Activated T-helper 1 cell treated with Interleukin-2 at 50 U/mL for 16 hours (primary cell): ENCODE measurements at regions not wholly inside any gene's neighbourhood (a gene's known extent, or its start where the extent isn't known, plus 50 kb on each side); places are given as distances from the start of the nearest gene placed in this dataset.

ENCODE experiments used
- DNase-seq: peaks from one replicate; pipeline ENCODE4 v3.0.0-alpha.2; 2020; ENCODE audit warnings: low read depth

DNA sequence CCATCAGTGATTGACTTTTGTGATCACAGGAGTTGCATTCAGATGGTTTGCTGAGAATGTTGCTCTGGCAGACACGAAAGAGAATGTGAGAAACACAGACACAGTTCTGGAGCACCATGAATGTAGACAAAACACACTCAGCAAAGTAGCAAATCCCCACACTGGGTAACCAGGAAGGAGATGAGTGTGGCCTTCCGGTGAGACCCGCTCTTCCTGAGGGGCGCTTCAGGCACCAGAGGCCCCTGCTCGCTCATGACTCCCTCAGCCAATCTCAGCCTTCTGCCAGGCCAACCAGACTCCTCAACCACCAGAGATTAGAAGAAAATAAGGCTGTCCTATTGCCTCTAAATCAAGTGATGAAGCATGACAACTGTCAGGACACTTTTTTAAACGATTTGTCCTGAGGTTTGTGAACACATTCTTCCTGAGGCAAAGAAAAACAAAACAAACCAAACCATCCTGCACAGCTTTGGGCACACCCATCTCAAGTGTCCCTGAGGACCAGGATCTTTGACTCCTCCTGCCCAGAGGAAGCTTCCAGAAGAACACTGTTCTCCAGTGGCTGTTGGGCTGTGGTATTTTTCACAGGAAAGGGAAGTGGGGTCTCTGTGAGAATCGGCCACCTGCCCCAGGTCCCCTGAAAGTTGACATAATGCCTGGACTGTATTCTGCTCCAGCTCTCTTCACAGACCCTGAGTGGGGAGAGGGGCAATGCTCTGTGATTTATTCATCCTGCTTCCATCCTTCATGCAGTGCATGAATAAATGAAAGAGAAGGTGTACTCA is 152.8 kb downstream of the BCL11A start:
- no peak for DNase-seq

- no peak for DNase-seq
These were observed 159.0 kb downstream of the BCL11A start for GRCh38 chr2:60394463-60394862.

DNA sequence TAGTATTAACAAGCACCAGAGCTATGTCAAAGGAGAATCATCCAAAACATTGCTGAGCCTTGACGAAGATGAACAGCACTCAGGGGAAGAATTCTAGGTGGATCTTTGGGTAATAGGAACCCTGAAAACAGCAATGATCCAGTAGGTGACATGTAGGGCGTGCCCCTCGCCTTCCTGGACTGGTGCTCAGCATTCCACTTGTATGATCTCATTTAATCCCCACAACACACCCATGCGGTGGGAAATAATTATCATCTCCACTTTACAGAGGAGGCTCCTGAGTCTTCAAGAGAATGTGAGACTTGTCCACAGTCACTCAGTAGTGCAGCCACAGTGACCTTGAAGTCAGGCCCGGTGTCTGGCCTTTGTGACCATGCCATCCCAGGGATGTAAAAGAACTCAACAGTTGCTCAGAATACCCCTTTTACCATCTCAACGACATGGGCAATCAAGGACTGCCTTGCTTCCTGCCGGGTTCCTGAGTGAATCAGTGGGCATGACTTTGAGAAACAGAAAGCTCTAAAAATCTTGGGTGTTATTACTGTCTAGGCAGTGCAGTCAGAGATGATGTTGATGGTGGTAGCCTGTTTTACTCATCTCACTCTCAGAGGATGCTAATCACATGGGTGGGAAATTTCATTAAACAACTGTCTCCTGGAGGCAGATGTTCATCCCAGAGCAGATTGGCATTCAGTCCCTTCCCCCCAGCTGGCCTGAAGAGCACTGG is 161.6 kb downstream of the BCL11A start:
- DNase-seq, result no peak

GRCh38 chr2:60391230-60391629 is 162.2 kb downstream of the BCL11A start:
- no peak for DNase-seq

DNA sequence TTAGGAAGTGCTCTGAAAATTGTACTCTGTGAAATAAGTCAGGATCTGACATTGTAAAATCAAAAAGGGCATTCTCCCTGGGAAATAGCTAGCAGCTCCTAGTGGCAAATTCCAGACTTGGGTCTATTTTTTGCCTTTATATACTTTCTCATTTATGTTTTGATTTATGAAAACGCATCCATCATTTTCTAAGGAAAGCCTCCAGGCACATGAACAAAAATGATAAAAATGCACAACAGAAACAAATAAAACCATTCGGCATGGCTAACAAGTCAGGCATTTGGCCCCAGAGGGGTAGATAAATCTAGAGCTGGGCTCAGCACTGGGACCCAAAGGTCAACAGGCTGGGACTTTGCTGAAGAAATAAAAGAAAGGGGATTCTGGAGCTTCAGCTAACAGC is 167.0 kb downstream of the BCL11A start:
- DNase-seq, result no peak

- no peak for DNase-seq
These were observed 167.8 kb downstream of the BCL11A start for GRCh38 chr2:60385648-60386047.

DNA sequence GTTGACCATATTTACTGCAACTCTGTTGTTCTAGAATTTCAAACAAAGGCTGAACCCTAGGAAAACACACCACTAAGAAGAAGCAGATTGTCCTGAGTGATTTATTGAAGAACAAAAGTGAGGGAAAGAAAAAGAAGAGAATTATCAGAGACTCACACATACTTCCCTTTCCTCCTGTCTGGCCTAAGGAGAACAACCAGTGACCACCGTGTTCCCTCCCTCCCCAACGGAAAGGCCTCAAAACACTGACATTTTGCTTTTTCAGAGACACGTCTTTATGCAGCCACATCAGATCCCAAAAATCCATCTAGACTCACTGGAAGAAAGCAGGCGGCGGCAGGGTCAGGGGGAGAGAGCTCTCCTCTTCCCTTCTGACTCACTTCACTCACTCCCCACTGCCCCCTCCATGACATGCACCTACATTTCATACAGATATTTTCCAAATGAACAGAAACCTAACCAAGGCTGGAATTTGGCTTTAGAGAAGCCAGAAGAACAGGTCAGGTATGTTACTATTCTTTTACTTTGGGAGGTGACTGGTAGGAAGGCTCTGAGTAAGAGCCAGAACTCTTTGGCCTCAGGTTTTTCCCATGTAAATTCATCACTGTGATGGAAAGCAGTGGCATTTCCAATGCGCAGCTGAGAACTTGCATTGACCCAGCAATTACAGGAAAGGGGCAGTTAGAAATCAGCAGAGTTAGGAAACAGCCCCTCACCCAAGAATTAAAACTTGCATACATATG is 169.9 kb downstream of the BCL11A start:
- no peak for DNase-seq

DNA sequence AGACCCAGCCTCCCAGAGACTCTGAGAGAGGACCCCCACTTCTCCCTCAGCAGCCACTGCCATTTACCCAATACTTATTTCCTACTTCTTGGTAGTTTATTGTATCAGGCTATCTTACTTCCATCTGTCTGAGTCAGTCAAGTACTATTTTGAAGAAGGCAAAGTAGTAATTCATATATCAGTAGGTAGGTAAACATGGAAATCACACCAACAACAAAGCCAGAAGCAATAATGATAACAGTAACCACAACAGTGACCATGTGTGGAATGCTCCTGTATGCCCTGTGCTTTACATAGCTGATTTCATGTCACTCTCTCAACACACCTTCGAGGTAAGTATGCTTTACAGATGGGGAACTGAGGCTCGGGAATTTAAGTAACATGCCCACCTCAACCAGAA is 173.0 kb downstream of the BCL11A start:
- DNase-seq, result no peak

- no peak for DNase-seq
These were observed 173.8 kb downstream of the BCL11A start for GRCh38 chr2:60379684-60380083.

DNA sequence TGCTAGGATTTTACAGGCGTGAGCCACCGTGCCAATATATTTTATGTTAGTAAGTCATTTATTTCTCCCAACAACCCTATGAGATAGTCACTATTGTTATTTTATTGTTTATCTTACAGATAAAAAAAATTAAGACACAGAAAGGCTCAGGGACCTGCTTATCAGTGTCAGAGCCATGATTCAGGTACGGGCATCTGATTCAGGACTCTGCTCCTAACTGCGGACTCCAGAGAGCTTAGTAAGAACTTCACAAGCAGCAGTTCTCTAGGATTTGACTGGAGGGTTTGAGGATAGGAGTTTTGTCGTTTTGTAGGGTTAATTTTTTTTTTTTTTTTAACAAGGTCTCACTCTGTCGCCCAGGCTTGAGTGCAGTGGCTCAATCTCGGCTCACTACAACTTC is 174.2 kb downstream of the BCL11A start:
- no peak for DNase-seq

- DNase-seq, result no peak
These were observed 175.6 kb downstream of the BCL11A start for GRCh38 chr2:60377825-60378224.

DNA sequence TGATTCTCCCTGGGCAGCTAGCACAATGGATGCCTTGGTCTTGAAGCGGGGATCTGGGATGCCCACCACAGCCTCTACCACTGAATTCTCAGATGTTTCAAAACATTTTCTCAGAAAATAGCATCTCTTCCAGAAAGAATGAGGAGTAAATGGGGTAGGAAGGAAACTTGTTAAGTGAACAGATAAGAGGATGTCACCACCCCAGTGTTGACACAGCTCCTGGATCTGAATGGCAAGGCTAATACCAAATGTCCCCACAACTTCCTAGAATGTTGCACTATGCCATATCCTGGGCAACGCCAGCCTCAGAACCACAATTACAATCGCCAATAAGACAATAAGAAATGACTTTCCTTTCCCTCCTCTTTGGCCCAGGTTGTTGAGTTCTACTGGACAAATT is 177.2 kb downstream of the BCL11A start:
- DNase-seq, result no peak

GRCh38 chr2:60371681-60372080 is 181.8 kb downstream of the BCL11A start:
- no peak for DNase-seq

- no peak for DNase-seq
These were observed 182.2 kb downstream of the BCL11A start for GRCh38 chr2:60371219-60371618.

GRCh38 chr2:60370814-60371213 is 182.6 kb downstream of the BCL11A start:
- no peak for DNase-seq

- no peak for DNase-seq
These were observed 185.0 kb downstream of the BCL11A start for GRCh38 chr2:60368456-60368855.

DNA sequence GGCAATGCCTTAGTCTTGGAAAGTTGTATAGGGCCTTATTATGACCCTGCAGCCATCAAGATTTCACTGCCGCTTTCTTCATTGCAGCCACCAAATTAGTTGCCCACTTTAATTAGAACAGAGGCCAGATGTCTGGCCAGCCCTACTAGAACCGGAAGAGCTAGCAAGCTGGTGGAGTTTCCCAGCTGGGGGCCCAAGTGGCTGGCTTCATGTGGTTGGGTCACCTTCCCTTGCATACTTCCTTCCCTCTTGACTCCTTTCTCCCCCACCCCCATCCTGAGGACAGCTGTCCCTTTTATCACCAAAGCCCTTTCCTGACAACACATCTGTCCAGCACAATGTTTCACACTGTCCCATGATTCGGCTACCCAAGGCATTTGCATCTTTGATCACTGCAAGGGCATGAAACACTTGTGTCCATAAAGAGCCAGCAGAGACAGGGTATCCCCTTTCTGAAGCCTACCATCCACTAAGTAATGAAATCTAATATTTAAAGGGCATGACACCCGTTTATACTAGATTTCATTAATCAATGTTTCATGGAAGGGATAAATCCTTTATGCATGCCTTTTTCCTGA is 187.2 kb downstream of the BCL11A start:
- no peak for DNase-seq

DNA sequence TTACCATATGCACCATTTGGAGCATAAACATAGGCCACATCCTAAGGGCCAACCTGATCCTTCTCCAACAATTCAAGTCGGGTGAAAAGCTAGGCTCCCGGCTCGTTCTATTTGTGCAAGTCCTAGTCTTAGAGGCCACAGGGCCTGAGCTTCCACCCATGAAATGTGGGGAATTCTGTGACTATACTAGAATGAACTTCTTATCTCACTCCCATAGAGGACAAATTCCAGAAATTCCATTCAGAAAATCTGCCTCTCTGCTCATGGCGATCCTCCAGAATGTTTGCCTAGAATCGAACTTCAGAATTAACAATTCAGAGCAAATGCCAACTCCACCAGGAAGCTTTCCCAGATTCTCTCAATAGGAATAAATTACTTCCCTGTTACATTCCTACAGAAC is 187.9 kb downstream of the BCL11A start:
- no peak for DNase-seq

GRCh38 chr2:60364491-60364890 is 189.0 kb downstream of the BCL11A start:
- no peak for DNase-seq

DNA sequence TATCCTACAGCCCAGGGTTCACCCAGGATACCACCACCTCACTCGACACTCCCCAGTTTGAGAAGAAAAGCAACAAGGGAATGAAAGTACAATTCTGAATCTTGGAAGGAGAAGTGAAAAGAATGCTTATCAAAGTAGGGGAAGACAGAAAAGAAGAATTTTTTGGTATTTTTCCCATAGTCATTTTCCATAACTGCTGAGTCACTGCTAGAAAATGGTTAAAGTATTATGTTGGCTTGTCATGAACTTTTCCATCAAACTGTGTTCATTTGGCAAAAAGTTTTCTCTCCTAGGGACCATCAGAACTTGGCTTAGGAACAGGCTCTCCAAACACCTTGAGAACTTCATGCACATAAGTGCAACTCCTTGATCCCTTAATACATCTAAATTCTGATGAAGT is 192.0 kb downstream of the BCL11A start:
- DNase-seq, result no peak

- DNase-seq, result no peak
These were observed 193.9 kb downstream of the BCL11A start for GRCh38 chr2:60359569-60359968.

DNA sequence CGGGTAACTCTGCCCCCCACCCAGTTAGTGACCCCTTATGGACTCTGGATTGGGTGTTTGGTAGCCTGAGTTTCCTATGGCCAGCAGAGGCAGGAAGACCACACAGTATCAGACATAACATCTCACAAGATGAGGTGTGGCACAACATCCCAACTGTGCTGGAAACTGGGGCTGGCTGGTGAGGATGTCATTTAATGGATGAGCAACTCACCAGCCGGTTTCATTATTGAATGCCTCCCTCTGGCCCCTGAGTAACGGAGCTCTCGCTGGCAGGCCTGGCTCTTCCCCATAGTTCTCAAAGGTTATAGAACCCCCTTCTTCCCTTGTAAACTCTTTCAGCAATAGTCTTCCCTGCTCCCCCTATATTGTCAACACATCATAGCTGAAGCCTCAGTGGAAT is 195.0 kb downstream of the BCL11A start:
- DNase-seq, result no peak

DNA sequence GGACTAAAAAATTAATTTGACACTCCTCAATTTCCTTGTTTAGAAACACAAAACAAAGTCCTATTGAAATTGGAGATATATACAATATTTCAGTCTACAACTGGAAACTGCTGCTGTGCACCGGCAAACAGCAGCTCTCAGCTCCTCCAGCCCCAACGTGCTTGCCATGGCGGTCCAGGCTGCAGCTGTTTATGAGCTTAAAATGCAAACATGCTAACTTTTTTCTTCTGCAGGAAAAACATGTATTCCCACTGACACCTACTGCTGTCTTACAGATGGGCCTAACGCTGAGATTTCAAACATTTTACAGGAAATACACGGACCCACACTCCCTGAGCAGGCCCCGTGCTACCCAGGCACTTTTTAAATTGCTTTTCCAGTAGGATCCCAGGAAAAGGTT is 195.5 kb downstream of the BCL11A start:
- no peak for DNase-seq
